WTC11 (cell line): ENCODE measurements at regions not wholly inside any gene's neighbourhood (a gene's known extent, or its start where the extent isn't known, plus 50 kb on each side); places are given as distances from the start of the nearest gene placed in this dataset.

Source experiments
- ATF2 ChIP-seq: sonication (generic); formaldehyde crosslinking; IDR thresholded peaks from 2 replicates; pipeline ENCODE4 v1.8.1; 2022; ENCODE audit warnings: low read depth, missing genetic modification reagents, borderline replicate concordance
- ATF3 ChIP-seq: sonication (generic); formaldehyde crosslinking; conservative IDR thresholded peaks from 2 replicates; pipeline ENCODE4 v1.8.1; 2022; ENCODE audit warnings: mild to moderate bottlenecking, missing genetic modification reagents
- CBFB ChIP-seq: sonication (generic); formaldehyde crosslinking; IDR thresholded peaks from 2 replicates; pipeline ENCODE4 v1.8.1; 2022; ENCODE audit warnings: mild to moderate bottlenecking, low read depth, missing genetic modification reagents
- CTCF ChIP-seq: fragments of 200-600 bp; IDR thresholded peaks from 2 replicates; pipeline ENCODE4 v1.8.0; 2022; ENCODE audit warnings: antibody characterized with exemption
- NR1H2 ChIP-seq: sonication (generic); formaldehyde crosslinking; IDR thresholded peaks from 2 replicates; pipeline ENCODE4 v1.9.0; 2021; ENCODE audit warnings: mild to moderate bottlenecking, moderate library complexity, missing genetic modification reagents
- NR3C1 ChIP-seq: sonication (generic); formaldehyde crosslinking; conservative IDR thresholded peaks from 2 replicates; pipeline ENCODE4 v1.8.1; 2023; ENCODE audit warnings: low read depth, mild to moderate bottlenecking, missing genetic modification reagents
- TCF7 ChIP-seq: sonication (generic); formaldehyde crosslinking; IDR thresholded peaks from 2 replicates; pipeline ENCODE4 v1.8.0; 2022; ENCODE audit warnings: mild to moderate bottlenecking, low read depth, missing genetic modification reagents, moderate library complexity
- TP53 ChIP-seq: sonication (generic); formaldehyde crosslinking; IDR thresholded peaks from 2 replicates; pipeline ENCODE4 v1.8.1; 2023; ENCODE audit warnings: mild to moderate bottlenecking, missing genetic modification reagents
- USF1 ChIP-seq: sonication (generic); formaldehyde crosslinking; IDR thresholded peaks from 2 replicates; pipeline ENCODE4 v1.8.0; 2022; ENCODE audit warnings: mild to moderate bottlenecking, missing genetic modification reagents

GRCh38 chrX:124212622-124213021 is 119.8 kb upstream of the TEX13D start:
- TF ChIP-seq CTCF (no peak), CBFB (CRISPR knock-in tag) (no peak), NR1H2 (CRISPR knock-in tag) (no peak), TP53 (no peak), NR3C1 (CRISPR knock-in tag) (no peak), ATF3 (CRISPR knock-in tag) (no peak), USF1 (CRISPR knock-in tag) (no peak), TCF7 (CRISPR knock-in tag) (no peak), ATF2 (CRISPR knock-in tag) (no peak)
